ENCODE measurements at regions not wholly inside any gene's neighbourhood (a gene's known extent, or its start where the extent isn't known, plus 50 kb on each side); places are given as distances from the start of the nearest gene placed in this dataset.
A peak's percentile ranks its signal among the peaks of the same experiment; 100 is the strongest.

DNA sequence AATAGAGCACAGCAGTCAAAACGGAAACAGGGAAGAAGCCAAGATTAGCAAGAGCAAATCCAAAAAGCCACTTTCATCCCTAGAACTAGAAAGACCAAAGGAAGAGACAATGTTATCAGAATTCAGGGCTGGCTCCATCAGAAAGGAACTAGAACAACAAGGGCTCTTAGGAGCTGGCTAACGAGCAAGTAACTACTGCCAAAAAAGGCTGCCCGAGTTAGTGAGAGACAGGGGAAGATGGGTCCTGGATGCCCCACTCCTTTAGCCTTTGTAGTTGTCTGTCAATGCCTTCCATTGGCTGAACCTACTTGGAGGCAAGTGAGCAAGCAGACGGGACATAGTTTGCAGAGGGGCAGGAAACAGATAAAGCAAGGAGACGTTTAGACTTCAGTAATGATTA is 240.4 kb downstream of the KLF12 start:
- FAIRE-seq = no peak
- TF ChIP-seq, protein P1, sequence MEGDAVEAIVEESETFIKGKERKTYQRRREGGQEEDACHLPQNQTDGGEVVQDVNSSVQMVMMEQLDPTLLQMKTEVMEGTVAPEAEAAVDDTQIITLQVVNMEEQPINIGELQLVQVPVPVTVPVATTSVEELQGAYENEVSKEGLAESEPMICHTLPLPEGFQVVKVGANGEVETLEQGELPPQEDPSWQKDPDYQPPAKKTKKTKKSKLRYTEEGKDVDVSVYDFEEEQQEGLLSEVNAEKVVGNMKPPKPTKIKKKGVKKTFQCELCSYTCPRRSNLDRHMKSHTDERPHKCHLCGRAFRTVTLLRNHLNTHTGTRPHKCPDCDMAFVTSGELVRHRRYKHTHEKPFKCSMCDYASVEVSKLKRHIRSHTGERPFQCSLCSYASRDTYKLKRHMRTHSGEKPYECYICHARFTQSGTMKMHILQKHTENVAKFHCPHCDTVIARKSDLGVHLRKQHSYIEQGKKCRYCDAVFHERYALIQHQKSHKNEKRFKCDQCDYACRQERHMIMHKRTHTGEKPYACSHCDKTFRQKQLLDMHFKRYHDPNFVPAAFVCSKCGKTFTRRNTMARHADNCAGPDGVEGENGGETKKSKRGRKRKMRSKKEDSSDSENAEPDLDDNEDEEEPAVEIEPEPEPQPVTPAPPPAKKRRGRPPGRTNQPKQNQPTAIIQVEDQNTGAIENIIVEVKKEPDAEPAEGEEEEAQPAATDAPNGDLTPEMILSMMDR (IDR thresholded peaks at IDR 0.05; ENCODE audit: insufficient read depth, low read length, severe bottlenecking) = no peak
- DNase-seq (ENCODE audit: low read depth) = no peak
- no peaks in the 10 kb centered on the region for H3K36me3 ChIP-seq (ENCODE audit: control insufficient read depth, insufficient read depth, low read length)
- no peaks in the 10 kb centered on the region for H3K27me3 ChIP-seq (ENCODE audit: control insufficient read depth, insufficient read depth, low read length)
- H3K4me3 ChIP-seq (ENCODE audit: low read depth, low read length) = no peak overlapping the region

DNA sequence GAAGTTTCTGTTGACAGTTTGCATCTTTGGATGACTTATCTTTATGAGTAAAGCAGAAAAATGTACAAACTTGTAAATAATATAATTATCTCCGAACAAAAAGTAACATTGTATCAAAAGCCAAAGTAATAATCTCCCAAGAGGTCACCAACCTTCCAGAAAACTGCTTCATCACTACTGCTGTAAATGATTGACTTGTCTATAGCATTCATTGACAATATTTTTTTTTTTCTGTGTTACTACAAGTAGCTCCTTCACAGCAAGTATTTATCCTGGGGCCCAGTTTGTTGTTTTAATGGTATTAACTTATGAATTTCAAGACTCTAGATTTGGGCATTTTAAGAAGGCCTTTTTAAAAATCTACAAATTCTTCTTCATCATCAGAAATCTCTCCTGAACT is 242.4 kb downstream of the KLF12 start:
- Histone ChIP-seq H3K27me3 (ENCODE audit: control insufficient read depth, insufficient read depth, low read length) (no peaks in the 10 kb centered on the region), H3K36me3 (ENCODE audit: control insufficient read depth, insufficient read depth, low read length) (no peaks in the 10 kb centered on the region), H3K4me3 (ENCODE audit: low read depth, low read length) (no peak overlapping the region)
- FAIRE-seq = no peak
- DNase-seq (ENCODE audit: low read depth) = no peak
- TF ChIP-seq, protein P1 (IDR thresholded peaks at IDR 0.05; ENCODE audit: insufficient read depth, low read length, severe bottlenecking) = no peak

DNA sequence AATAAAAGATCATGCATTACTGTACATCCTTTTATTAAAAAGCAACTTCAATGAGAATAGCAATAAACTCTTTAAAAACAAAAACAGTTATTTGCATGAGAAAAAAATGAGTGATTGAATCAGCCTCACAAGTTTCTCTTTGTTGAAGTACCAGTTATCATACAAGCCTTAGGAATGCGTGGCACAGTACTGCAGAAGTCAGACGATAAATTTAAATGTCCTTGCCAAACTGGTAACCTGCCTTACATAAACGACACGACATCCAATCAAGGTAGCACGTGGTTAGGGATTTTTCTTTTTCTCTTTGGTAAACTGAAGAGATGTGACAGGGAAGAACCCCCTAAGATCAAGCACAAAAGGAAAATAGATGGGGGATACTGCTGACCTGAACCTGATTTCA is 251.0 kb downstream of the KLF12 start:
- H3K4me3 ChIP-seq (ENCODE audit: low read depth, low read length) = no peak overlapping the region
- TF ChIP-seq, protein P1 (IDR thresholded peaks at IDR 0.05; ENCODE audit: insufficient read depth, low read length, severe bottlenecking) = no peak
- H3K27me3 ChIP-seq (ENCODE audit: control insufficient read depth, insufficient read depth, low read length) = no peaks in the 10 kb centered on the region
- DNase-seq (ENCODE audit: low read depth) = no peak
- H3K36me3 ChIP-seq (ENCODE audit: control insufficient read depth, insufficient read depth, low read length) = no peaks in the 10 kb centered on the region
- no peak for FAIRE-seq

DNA sequence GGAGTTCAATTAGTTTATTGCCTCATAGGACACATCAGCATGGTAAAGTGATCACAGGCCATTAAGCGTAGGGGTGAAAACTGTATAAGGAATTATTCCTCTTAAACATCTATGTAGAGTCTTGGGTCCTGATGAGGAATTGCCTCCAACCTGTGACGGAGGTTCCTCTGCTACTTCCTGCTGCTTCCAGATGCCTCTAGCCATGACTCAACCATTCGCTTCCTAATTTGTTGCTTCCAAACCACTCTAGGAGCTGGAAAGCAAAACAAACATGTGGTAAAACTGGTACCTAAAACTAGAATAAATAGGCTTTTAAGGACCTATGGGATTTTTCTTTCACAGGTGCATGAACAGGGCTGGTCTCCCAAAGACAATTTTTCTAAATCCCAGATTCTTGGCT is 253.8 kb downstream of the KLF12 start:
- TF ChIP-seq, protein P1 (IDR thresholded peaks at IDR 0.05; ENCODE audit: insufficient read depth, low read length, severe bottlenecking) = no peak
- Histone ChIP-seq H3K4me3 (ENCODE audit: low read depth, low read length) (no peak overlapping the region), H3K36me3 (ENCODE audit: control insufficient read depth, insufficient read depth, low read length) (no peaks in the 10 kb centered on the region), H3K27me3 (ENCODE audit: control insufficient read depth, insufficient read depth, low read length) (no peaks in the 10 kb centered on the region)
- no peak for FAIRE-seq
- peak; percentile 31 for DNase-seq (ENCODE audit: low read depth)

DNA sequence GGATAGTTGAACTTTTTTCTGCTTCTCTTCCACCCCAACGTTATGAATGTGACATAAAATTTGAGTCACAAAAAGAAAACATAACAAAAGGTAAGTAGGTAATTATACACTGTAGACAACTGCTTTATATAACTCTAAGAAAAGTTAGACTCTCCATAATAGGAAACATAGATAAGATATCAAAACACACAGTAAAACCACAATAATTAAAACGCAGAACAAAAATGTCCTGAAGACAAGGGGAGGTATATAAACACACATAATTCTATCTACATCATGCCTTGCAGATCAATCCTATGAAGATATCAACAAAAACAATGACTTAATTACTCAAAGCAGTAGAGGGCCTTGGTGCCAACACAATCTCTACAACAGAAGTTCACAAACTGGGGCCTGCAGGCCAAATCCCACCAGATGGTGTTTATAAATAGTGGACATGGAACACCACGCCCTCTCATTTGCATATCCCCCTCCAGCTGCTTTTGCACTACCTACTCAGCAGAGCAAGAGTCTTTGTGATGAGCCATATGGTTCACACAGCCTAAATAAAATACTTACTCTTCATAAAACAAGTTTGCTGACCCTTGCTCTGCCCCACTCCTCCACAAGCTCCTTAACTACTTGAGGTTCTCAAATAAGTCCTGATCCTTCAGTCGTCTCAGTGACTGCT is 254.7 kb downstream of the KLF12 start:
- no peak for FAIRE-seq
- TF ChIP-seq, protein P1 (IDR thresholded peaks at IDR 0.05; ENCODE audit: insufficient read depth, low read length, severe bottlenecking) = no peak

DNA sequence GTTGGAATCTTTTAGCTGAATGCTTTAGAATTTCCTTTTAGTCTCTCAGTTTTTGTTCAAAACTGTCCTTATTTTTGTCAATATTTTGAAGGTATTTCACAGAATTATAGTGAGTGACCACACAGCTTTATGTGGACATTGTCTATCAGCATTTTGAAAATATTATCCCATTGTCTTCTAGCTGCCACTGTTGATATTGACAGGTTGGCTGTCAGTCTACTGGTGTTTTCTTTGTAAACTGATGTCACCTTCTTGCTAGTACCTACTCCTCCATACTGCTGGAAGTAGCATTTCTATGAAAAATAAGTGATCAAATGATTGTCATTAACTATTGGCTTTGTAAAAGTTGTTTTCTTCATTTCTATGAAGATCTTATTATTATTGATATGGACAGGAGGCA is 256.8 kb downstream of the KLF12 start:
- TF ChIP-seq, protein P1 (IDR thresholded peaks at IDR 0.05; ENCODE audit: insufficient read depth, low read length, severe bottlenecking) = no peak
- DNase-seq (ENCODE audit: low read depth) (no peak), FAIRE-seq (no peak)
- H3K4me3 ChIP-seq (ENCODE audit: low read depth, low read length) = no peak overlapping the region
- no peaks in the 10 kb centered on the region for H3K27me3 ChIP-seq (ENCODE audit: control insufficient read depth, insufficient read depth, low read length)
- H3K36me3 ChIP-seq (ENCODE audit: control insufficient read depth, insufficient read depth, low read length) = no peaks in the 10 kb centered on the region

More for the DNA sequence above, 254.7 kb downstream of the KLF12 start:
- DNase-seq (ENCODE audit: low read depth) = no peak
- Histone ChIP-seq H3K4me3 (ENCODE audit: low read depth, low read length) (no peak overlapping the region), H3K36me3 (ENCODE audit: control insufficient read depth, insufficient read depth, low read length) (no peaks in the 10 kb centered on the region), H3K27me3 (ENCODE audit: control insufficient read depth, insufficient read depth, low read length) (no peaks in the 10 kb centered on the region)
